ENCODE measurements at regions not wholly inside any gene's neighbourhood (a gene's known extent, or its start where the extent isn't known, plus 50 kb on each side); places are given as distances from the start of the nearest gene placed in this dataset.
A peak's percentile ranks its signal among the peaks of the same experiment; 100 is the strongest.
"Not testable (repeated sequence)": the region's sequence is repeated elsewhere in the genome, so short reads cannot be mapped to it uniquely, and the experiment has no call there.

- Histone ChIP-seq H3K36me3 (no peaks in the 10 kb centered on the region), H3K4me3 (no peak overlapping the region), H3K27me3 (no peaks in the 10 kb centered on the region), H3K9me3 (no peaks in the 10 kb centered on the region)
- DNase-seq: no peak
These were observed 761.5 kb downstream of the GATA3 start for GRCh38 chr10:8815969-8816368.

DNA sequence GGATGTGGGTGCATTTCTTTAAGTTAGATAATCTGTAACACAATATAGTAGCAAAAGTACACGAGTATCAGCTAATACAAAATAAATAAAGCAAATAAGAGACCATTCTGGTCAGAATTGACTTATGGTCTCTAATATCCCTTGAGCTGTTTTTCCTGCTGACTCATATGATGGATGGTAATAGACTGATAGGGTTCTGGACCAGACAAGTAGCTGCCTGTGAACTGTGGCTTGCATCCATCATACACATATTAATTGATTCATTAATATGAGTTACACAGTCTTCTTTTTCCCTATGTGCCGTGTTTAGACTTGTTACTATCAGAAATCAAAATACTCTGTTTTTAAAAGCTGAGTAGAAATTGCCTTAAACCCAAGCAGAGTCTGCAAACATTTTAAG, 762.8 kb downstream of the GATA3 start:
- H3K9me3 ChIP-seq: no peaks in the 10 kb centered on the region
- H3K4me3 ChIP-seq: no peak overlapping the region
- no peaks in the 10 kb centered on the region for H3K36me3 ChIP-seq
- H3K27me3 ChIP-seq: no peaks in the 10 kb centered on the region
- DNase-seq: no peak

GRCh38 chr10:8825611-8826010, 771.1 kb downstream of the GATA3 start:
- Histone ChIP-seq H3K27me3 (no peaks in the 10 kb centered on the region), H3K4me3 (no peak overlapping the region), H3K9me3 (no peaks in the 10 kb centered on the region), H3K36me3 (no peaks in the 10 kb centered on the region)
- no peak for DNase-seq

- Histone ChIP-seq H3K9me3 (no peaks in the 10 kb centered on the region), H3K4me3 (no peak overlapping the region), H3K36me3 (no peaks in the 10 kb centered on the region), H3K27me3 (no peaks in the 10 kb centered on the region)
- no peak for DNase-seq
These were observed 775.1 kb downstream of the GATA3 start for GRCh38 chr10:8829592-8829991.

DNA sequence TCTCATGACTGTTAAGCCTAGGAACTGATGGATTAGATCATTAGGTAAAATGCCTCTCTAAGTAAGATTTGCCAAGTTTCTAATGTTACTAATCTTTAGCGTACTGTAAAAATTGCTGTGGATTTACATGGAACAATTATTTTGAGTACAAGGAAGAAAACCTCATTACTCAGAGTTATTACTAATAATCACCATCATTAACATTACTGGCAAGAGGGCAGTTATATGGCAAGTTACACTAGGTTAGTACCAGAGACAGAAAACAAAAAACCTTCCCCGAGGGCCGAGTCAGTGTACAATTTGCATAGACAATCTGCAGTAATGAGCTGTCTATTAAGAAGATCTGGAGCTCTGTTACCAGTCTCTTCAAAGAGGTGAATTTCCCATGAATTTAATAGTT, 775.6 kb downstream of the GATA3 start:
- no peak for DNase-seq
- H3K9me3 ChIP-seq: no peaks in the 10 kb centered on the region
- no peak overlapping the region for H3K4me3 ChIP-seq
- no peaks in the 10 kb centered on the region for H3K36me3 ChIP-seq
- no peaks in the 10 kb centered on the region for H3K27me3 ChIP-seq

DNA sequence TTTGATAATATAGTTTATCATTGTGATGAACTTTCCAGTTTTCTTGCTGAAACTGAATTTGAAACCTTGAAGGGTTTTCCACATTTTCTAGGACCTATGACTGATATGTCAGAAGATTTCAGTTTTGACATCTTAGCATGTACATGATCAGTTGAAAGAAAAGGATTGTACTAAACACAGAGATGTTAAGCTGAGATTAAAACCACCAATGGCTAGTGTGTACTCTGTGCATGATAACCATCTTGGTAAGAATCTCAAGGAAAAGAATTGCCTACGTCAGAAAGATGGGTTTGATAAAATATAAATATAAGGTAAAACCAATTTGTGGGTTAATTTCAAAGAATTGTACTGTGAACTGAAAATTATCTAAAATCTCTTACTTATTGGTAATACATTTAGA, 776.4 kb downstream of the GATA3 start:
- Histone ChIP-seq H3K27me3 (no peaks in the 10 kb centered on the region), H3K36me3 (no peaks in the 10 kb centered on the region), H3K4me3 (no peak overlapping the region), H3K9me3 (no peaks in the 10 kb centered on the region)
- no peak for DNase-seq

DNA sequence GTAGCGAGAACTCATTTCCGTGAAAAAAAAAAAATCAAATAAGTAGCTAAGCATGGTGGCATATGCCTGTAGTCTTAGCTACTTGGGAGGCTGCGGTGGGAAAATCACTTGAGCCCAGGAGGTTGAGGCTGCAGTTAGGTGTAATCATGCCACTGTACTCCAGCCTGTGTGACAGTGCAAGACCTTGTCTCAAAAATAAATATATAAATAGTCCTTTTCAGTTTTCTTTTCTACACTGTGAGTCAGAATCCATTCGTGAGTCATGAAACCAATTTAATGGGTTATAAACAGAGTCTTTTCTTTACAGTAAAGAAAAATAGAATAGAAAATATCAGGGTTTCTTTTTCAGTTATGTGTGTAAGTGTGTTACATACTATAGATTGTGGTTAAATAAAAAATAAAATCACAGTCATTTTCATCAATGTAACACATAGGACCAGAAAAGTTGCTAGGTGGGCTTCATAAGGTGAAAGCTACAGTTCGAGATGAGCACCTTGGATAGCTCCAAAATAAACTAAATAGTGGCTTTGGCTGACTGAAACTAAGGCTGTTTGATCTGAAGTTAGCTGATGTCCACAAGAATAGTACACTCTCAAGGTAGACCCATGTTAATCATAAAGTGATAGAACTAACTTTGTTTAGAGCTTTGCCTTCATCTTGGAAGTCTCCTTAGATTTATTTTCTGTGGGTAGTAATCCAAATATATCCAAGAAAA, 781.1 kb downstream of the GATA3 start:
- Histone ChIP-seq H3K27me3 (no peaks in the 10 kb centered on the region), H3K4me3 (no peak overlapping the region), H3K36me3 (no peaks in the 10 kb centered on the region), H3K9me3 (no peaks in the 10 kb centered on the region)
- no peak for DNase-seq

DNA sequence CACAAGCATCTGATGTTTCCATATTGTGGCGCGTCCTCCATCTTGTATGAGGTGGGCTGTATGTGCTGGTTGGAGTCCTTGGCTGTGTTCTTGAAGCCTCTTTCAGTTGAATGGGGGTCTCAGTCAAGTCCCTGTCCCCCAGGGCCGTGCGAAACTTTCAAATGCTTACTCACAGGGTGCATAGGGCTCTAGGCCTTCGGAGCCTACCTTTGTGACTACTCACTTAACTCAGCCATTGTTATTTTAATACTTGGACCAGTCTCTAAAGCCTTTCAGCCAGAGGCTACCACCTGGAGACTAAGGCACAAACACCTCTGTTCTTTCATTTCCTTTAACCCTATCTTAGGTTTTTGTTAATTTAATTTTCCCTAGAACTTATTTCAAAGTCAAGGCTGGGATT, 785.9 kb downstream of the GATA3 start:
- no peaks in the 10 kb centered on the region for H3K9me3 ChIP-seq
- no peak overlapping the region for H3K4me3 ChIP-seq
- DNase-seq: no peak
- no peaks in the 10 kb centered on the region for H3K27me3 ChIP-seq
- H3K36me3 ChIP-seq: no peaks in the 10 kb centered on the region

DNA sequence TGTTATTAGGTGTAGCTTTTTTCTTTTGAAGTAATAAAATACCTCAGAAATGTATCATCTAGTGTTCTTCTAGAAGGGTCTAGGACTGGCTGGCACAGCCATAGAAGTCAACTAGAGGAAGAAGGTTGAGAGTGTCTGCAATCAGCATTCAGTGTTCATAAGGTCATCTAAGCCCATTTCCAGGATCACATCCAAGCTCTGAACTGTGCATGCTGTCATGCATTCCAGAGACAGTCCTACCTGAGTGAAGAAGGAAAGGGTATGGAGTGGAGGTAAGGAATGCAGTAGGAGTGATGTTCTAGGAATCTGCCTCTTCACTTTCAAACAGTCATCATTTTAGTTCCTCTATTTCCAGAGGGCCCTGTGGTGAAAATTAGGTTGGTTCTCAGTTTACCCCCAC, 789.7 kb downstream of the GATA3 start:
- no peak overlapping the region for H3K4me3 ChIP-seq
- H3K36me3 ChIP-seq: no peaks in the 10 kb centered on the region
- no peaks in the 10 kb centered on the region for H3K9me3 ChIP-seq
- no peaks in the 10 kb centered on the region for H3K27me3 ChIP-seq
- no peak for DNase-seq

- DNase-seq: no peak
- Histone ChIP-seq H3K36me3 (no peaks in the 10 kb centered on the region), H3K4me3 (no peak overlapping the region), H3K9me3 (no peaks in the 10 kb centered on the region), H3K27me3 (no peaks in the 10 kb centered on the region)
These were observed 798.1 kb downstream of the GATA3 start for GRCh38 chr10:8852546-8852945.

GRCh38 chr10:8853048-8853447, 798.6 kb downstream of the GATA3 start:
- H3K9me3 ChIP-seq: no peaks in the 10 kb centered on the region
- H3K36me3 ChIP-seq: no peaks in the 10 kb centered on the region
- no peak for DNase-seq
- H3K4me3 ChIP-seq: no peak overlapping the region
- H3K27me3 ChIP-seq: no peaks in the 10 kb centered on the region

GRCh38 chr10:8868924-8869323, 814.4 kb downstream of the GATA3 start:
- not testable (repeated sequence) for H3K27me3 ChIP-seq, DNase-seq, H3K36me3 ChIP-seq, H3K4me3 ChIP-seq, H3K9me3 ChIP-seq

- Histone ChIP-seq H3K9me3 (no peaks in the 10 kb centered on the region), H3K4me3 (no peak overlapping the region), H3K36me3 (no peaks in the 10 kb centered on the region), H3K27me3 (no peaks in the 10 kb centered on the region)
- no peak for DNase-seq
These were observed 818.8 kb downstream of the GATA3 start for GRCh38 chr10:8873310-8873709.

GRCh38 chr10:8874268-8874667, 819.8 kb downstream of the GATA3 start:
- H3K36me3 ChIP-seq: no peaks in the 10 kb centered on the region
- H3K9me3 ChIP-seq: no peaks in the 10 kb centered on the region
- H3K27me3 ChIP-seq: no peaks in the 10 kb centered on the region
- no peak overlapping the region for H3K4me3 ChIP-seq
- no peak for DNase-seq

DNA sequence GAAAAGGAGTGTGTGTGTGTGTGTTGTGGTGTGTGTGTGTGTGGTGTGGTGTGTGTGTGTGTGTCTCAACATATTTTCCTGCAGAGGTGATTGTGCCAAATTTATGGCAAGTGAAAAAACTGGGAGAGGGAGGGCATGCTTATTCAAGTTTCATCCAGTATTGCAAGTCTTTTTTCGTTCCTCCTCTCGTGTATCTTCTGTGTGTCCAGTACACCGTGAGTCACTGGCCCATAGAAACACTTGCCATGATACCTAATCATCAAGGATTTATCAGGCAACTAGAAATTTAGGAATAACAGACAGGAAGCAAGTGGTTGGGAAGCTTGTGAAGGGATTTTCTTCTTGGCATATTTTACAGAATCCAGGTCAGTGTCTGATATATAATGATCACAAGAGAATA, 820.5 kb downstream of the GATA3 start:
- Histone ChIP-seq H3K4me3 (no peak overlapping the region), H3K9me3 (no peaks in the 10 kb centered on the region), H3K27me3 (no peaks in the 10 kb centered on the region), H3K36me3 (no peaks in the 10 kb centered on the region)
- peak; percentile 20 for DNase-seq

- Histone ChIP-seq H3K27me3 (no peaks in the 10 kb centered on the region), H3K36me3 (no peaks in the 10 kb centered on the region), H3K9me3 (no peaks in the 10 kb centered on the region)
These were observed 821.7 kb downstream of the GATA3 start for GRCh38 chr10:8876171-8876570.

DNA sequence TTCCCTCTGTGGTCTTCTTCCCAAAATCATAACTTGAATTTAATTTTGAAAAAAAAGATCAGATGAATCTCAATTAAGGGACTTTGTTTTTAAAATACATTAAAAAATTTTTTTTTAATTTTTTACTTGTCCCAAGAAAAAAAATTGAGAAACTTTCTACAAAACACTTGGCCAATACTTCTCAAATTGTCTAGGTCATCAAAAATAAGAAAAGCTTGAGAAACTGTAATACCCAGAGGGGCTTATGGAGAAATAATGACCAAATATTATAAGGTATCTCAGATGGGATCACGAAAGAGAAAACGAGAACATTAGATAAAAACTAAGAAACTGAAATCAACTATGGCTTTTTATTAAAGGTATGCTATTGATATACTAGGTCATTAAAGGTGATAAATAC, 835.0 kb downstream of the GATA3 start:
- DNase-seq: no peak
- no peaks in the 10 kb centered on the region for H3K27me3 ChIP-seq
- no peaks in the 10 kb centered on the region for H3K9me3 ChIP-seq
- H3K4me3 ChIP-seq: no peak overlapping the region
- H3K36me3 ChIP-seq: no peaks in the 10 kb centered on the region

More at GRCh38 chr10:8876171-8876570, 821.7 kb downstream of the GATA3 start:
- no peak overlapping the region for H3K4me3 ChIP-seq
- DNase-seq: no peak

DNA sequence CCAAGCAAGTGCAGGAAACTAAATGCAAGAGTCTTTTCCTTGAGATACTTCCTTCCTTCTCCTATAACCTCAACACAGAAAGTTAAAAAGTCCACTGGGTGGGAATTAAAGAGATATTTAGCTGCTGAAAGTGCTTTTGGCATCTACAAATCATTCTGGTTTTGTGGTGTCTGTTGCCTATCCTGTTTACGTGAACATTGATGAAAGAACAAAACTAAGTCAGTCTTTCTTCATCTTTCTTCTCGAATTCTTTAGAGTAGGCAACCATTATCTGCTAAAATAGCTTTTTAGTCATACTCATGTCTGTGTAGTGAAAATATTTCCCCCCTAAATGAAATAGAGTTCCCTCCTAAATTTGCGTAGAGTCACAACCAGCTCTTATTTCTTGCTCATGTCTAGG, 838.6 kb downstream of the GATA3 start:
- H3K4me3 ChIP-seq: no peak overlapping the region
- H3K27me3 ChIP-seq: no peaks in the 10 kb centered on the region
- H3K9me3 ChIP-seq: no peaks in the 10 kb centered on the region
- DNase-seq: no peak
- H3K36me3 ChIP-seq: no peaks in the 10 kb centered on the region

DNA sequence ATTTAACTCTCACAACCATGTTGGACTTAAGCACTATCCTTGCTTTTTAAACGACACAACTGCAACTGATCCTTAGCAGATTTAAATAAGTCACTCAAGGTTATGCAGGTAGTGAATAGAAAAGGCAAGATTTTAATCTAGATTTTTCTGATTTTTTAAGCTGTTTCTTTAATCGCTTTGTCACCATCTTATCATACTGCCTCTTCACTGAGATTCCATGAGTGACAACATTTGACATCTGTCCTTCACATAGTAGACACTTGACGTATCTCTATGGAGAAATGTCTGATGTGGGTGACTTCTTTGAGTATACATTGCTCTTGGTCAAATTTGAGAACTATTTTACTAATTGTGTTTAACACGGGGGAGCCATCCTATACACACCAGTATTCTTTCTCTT, 839.7 kb downstream of the GATA3 start:
- no peaks in the 10 kb centered on the region for H3K27me3 ChIP-seq
- DNase-seq: no peak
- no peaks in the 10 kb centered on the region for H3K9me3 ChIP-seq
- no peak overlapping the region for H3K4me3 ChIP-seq
- H3K36me3 ChIP-seq: no peaks in the 10 kb centered on the region
